Loucy (cell line): ENCODE measurements at regions not wholly inside any gene's neighbourhood (a gene's known extent, or its start where the extent isn't known, plus 50 kb on each side); places are given as distances from the start of the nearest gene placed in this dataset.

ENCODE experiments used
- H2AFZ ChIP-seq: fragments of 200-600 bp; sonication (generic); 2 replicates; pipeline ENCODE4 v1.6.0; 2016; ENCODE audit warnings: antibody characterized with exemption, mild to moderate bottlenecking, low read length, moderate library complexity
- H3F3A ChIP-seq: fragments of 200-600 bp; 2 replicates; pipeline ENCODE4 v1.6.0; 2016; ENCODE audit warnings: antibody characterized with exemption, low read depth, mild to moderate bottlenecking
- H3K27me3 ChIP-seq: fragments of 200-600 bp; sonication (generic); 2 replicates; pipeline ENCODE4 v1.6.1; 2014; ENCODE audit warnings: low read length, mild to moderate bottlenecking; ENCODE audit not compliant: insufficient read depth, poor library complexity, severe bottlenecking
- H3K36me3 ChIP-seq: fragments of 200-600 bp; sonication (generic); 2 replicates; pipeline ENCODE4 v1.6.1; 2016; ENCODE audit warnings: low read length; ENCODE audit not compliant: insufficient read depth
- H3K4me1 ChIP-seq: fragments of 200-600 bp; sonication (generic); 2 replicates; pipeline ENCODE4 v1.5.1; 2014; ENCODE audit warnings: low read length, mild to moderate bottlenecking; ENCODE audit not compliant: insufficient read depth, poor library complexity, severe bottlenecking
- H3K4me2 ChIP-seq: fragments of 200-600 bp; sonication (generic); 2 replicates; pipeline ENCODE4 v1.6.0; 2014; ENCODE audit warnings: antibody characterized with exemption, low read length, low read depth, mild to moderate bottlenecking; ENCODE audit not compliant: poor library complexity, severe bottlenecking
- H3K4me3 ChIP-seq: fragments of 200-600 bp; sonication (generic); 2 replicates; pipeline ENCODE4 v1.5.1; 2014; ENCODE audit warnings: low read length, mild to moderate bottlenecking, mixed read lengths; ENCODE audit not compliant: poor library complexity, severe bottlenecking
- H3K79me2 ChIP-seq: fragments of 200-600 bp; sonication (generic); 2 replicates; pipeline ENCODE4 v1.6.1; 2014; ENCODE audit warnings: low read length; ENCODE audit not compliant: insufficient read depth
- H3K9ac ChIP-seq: fragments of 200-600 bp; sonication (generic); 2 replicates; pipeline ENCODE4 v1.6.0; 2014; ENCODE audit warnings: mild to moderate bottlenecking, low read depth, low read length, moderate library complexity; ENCODE audit not compliant: poor library complexity, severe bottlenecking
- H3K9me2 ChIP-seq: fragments of 200-600 bp; sonication (generic); replicated peaks from 2 replicates; pipeline ENCODE4 v1.6.1; 2016; ENCODE audit warnings: low read depth, low read length, mixed read lengths
- H3K9me3 ChIP-seq: fragments of 200-600 bp; sonication (generic); 2 replicates; pipeline ENCODE4 v1.6.1; 2014; ENCODE audit warnings: mild to moderate bottlenecking, antibody characterized with exemption, low read length, low read depth; ENCODE audit not compliant: insufficient read depth
- H4K20me1 ChIP-seq: fragments of 200-600 bp; sonication (generic); 2 replicates; pipeline ENCODE4 v1.6.0; 2014; ENCODE audit warnings: antibody characterized with exemption, low read length, mild to moderate bottlenecking; ENCODE audit not compliant: insufficient read depth, poor library complexity, severe bottlenecking
- EZH2phosphoT487 ChIP-seq: fragments of 200-600 bp; IDR thresholded peaks from 2 replicates; pipeline ENCODE4 v1.6.1; 2018; ENCODE audit warnings: antibody characterized with exemption, mild to moderate bottlenecking, moderate library complexity, borderline replicate concordance
- TF ChIP-seq, protein P1 (sequence below): fragments of 200-600 bp; sonication (generic); conservative IDR thresholded peaks from 2 replicates; pipeline ENCODE4 v1.5.1; 2014; ENCODE audit warnings: mild to moderate bottlenecking, antibody characterized with exemption, low read length

DNA sequence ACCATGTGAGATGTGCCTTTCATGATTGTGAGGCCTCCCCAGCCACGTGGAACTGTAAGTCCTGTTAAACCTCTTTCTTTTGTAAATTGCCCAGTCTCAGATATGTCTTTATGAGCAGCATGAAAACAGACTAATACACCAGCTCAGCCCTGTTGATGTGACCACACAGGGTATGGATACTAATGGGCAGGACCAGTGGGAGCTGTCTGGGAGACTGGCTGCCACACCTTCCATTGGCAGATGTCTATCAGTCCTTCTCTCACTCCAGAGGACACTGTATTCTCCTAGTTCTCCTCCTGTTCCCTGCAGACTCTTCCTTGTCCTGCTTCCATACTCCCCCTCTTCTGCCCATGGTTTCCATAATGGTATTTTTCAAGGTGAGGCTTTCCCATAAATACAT is 104.4 kb downstream of the PRLHR start:
- H3K9me2 ChIP-seq, result no peaks in the 10 kb centered on the region
- H3K4me3 ChIP-seq, result no peak overlapping the region
- no peaks in the 10 kb centered on the region for H3K4me1 ChIP-seq
- H3F3A ChIP-seq, result no peaks in the 10 kb centered on the region
- H3K4me2 ChIP-seq, result no peak overlapping the region
- H3K27me3 ChIP-seq, result no peaks in the 10 kb centered on the region
- no peaks in the 10 kb centered on the region for H4K20me1 ChIP-seq
- no peak overlapping the region for H3K9ac ChIP-seq
- TF ChIP-seq EZH2phosphoT487, result no peak
- TF ChIP-seq, protein P1, sequence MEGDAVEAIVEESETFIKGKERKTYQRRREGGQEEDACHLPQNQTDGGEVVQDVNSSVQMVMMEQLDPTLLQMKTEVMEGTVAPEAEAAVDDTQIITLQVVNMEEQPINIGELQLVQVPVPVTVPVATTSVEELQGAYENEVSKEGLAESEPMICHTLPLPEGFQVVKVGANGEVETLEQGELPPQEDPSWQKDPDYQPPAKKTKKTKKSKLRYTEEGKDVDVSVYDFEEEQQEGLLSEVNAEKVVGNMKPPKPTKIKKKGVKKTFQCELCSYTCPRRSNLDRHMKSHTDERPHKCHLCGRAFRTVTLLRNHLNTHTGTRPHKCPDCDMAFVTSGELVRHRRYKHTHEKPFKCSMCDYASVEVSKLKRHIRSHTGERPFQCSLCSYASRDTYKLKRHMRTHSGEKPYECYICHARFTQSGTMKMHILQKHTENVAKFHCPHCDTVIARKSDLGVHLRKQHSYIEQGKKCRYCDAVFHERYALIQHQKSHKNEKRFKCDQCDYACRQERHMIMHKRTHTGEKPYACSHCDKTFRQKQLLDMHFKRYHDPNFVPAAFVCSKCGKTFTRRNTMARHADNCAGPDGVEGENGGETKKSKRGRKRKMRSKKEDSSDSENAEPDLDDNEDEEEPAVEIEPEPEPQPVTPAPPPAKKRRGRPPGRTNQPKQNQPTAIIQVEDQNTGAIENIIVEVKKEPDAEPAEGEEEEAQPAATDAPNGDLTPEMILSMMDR, result no peak
- H3K9me3 ChIP-seq, result no peaks in the 10 kb centered on the region; the same call in 1 of the 2 replicates
- H3K79me2 ChIP-seq, result no peaks in the 10 kb centered on the region
- H2AFZ ChIP-seq, result no peak overlapping the region
- no peaks in the 10 kb centered on the region for H3K36me3 ChIP-seq

DNA sequence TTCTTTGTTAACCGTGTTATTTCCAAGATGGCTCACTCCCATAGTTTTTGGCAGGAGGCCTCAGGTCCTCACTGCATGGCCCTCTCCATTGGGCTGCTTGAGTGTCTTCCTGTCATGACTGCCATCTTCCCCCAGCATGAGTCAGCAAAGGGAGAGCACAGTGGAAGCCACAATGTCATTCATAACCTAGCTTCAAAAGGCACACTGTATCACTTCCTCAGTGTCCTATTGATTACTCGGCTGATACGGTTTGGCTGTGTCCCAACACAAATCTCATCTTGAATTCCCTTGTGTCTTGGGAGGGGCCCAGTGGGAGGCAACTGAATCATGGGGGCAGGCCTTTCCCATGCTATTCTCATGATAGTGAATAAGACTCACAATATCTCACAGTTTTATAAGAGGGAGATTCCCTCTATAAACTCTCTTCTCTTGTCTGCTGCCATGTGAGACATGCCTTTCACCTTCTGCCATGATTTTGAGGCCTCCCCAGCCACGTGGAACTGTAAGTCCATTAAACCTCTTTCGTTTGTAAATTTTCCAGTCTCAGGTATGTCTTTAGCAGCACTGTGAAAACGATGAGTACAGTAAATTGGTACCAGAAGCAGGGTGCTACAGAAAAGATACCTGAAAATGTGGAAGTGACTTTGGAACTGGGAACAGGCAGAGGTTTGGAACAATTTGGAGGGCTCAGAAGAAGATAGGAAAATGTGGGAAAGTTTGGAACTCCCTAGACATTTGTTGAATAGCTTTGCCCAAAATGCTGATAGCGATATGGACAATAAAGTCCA is 106.5 kb downstream of the PRLHR start:
- Histone ChIP-seq H2AFZ (no peak overlapping the region), H3K9me3 (no peaks in the 10 kb centered on the region; the same call in 1 of the 2 replicates), H3K4me2 (no peak overlapping the region), H4K20me1 (no peaks in the 10 kb centered on the region), H3K9ac (no peak overlapping the region), H3F3A (no peaks in the 10 kb centered on the region), H3K36me3 (no peaks in the 10 kb centered on the region), H3K27me3 (no peaks in the 10 kb centered on the region), H3K9me2 (no peaks in the 10 kb centered on the region), H3K4me3 (no peak overlapping the region), H3K4me1 (no peaks in the 10 kb centered on the region), H3K79me2 (no peaks in the 10 kb centered on the region)
- no peak for TF ChIP-seq EZH2phosphoT487
- TF ChIP-seq, protein P1, result no peak

DNA sequence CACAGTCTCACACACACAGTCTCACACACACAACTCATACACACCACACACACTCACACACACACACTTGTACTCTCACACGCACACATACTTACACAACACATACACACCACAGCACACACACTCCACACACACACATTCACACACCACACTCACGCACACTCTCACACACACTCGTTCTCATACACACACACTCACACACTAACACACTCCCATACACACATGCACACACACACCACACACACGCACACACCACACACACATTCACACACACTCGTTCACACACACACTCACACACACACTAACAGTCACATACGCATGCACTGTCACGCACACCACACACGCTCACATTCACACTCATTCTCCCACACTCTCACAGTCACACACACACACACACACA is 109.8 kb downstream of the PRLHR start:
- Histone ChIP-seq H2AFZ (no peak overlapping the region), H3K9me3 (no peaks in the 10 kb centered on the region), H3K4me3 (no peak overlapping the region), H3F3A (no peaks in the 10 kb centered on the region), H3K36me3 (no peaks in the 10 kb centered on the region), H3K9ac (no peak overlapping the region), H3K27me3 (no peaks in the 10 kb centered on the region), H3K9me2 (no peaks in the 10 kb centered on the region), H3K4me1 (no peaks in the 10 kb centered on the region), H3K4me2 (no peak overlapping the region), H4K20me1 (no peaks in the 10 kb centered on the region), H3K79me2 (no peaks in the 10 kb centered on the region)
- TF ChIP-seq EZH2phosphoT487, result no peak
- TF ChIP-seq, protein P1, result no peak
